NCI-H446 treated with DMSO at 0.1 percent for 48 hours (cell line): ENCODE measurements at regions not wholly inside any gene's neighbourhood (a gene's known extent, or its start where the extent isn't known, plus 50 kb on each side); places are given as distances from the start of the nearest gene placed in this dataset.
"Not testable (repeated sequence)": the region's sequence is repeated elsewhere in the genome, so short reads cannot be mapped to it uniquely, and the experiment has no call there.

Experiments
- DNase-seq: peaks from one replicate; lab custom pipeline; 2025; lab: John Stamatoyannopoulos, UW

GRCh38 chr12:74595696-74596095, 58.1 kb downstream of the ATXN7L3B start:
- no peak for DNase-seq

GRCh38 chr12:74598819-74599218, 61.2 kb downstream of the ATXN7L3B start:
- no peak for DNase-seq

GRCh38 chr12:74599932-74600331, 62.3 kb downstream of the ATXN7L3B start:
- DNase-seq, result no peak

GRCh38 chr12:74600817-74601216, 63.2 kb downstream of the ATXN7L3B start:
- not testable (repeated sequence) for DNase-seq

- DNase-seq, result no peak
Measured at GRCh38 chr12:74602881-74603672, 65.4 kb downstream of the ATXN7L3B start.

GRCh38 chr12:74608231-74608775, 70.7 kb downstream of the ATXN7L3B start:
- no peak for DNase-seq

- no peak for DNase-seq
Measured at GRCh38 chr12:74610711-74611110, 73.1 kb downstream of the ATXN7L3B start.

GRCh38 chr12:74614426-74614825, 76.8 kb downstream of the ATXN7L3B start:
- DNase-seq, result peak; percentile 6

GRCh38 chr12:74619084-74619483, 81.4 kb downstream of the ATXN7L3B start:
- DNase-seq, result no peak

GRCh38 chr12:74619884-74620283, 82.2 kb downstream of the ATXN7L3B start:
- DNase-seq, result no peak

- DNase-seq, result no peak
Measured at GRCh38 chr12:74620921-74621320, 83.3 kb downstream of the ATXN7L3B start.

- no peak for DNase-seq
Measured at GRCh38 chr12:74624201-74624600, 86.6 kb downstream of the ATXN7L3B start.

- DNase-seq, result no peak
Measured at GRCh38 chr12:74626397-74626796, 88.8 kb downstream of the ATXN7L3B start.

GRCh38 chr12:74641262-74641661, 103.6 kb downstream of the ATXN7L3B start:
- DNase-seq, result no peak

- DNase-seq, result no peak
Measured at GRCh38 chr12:74641694-74642093, 104.1 kb downstream of the ATXN7L3B start.

GRCh38 chr12:74644681-74645080, 107.0 kb downstream of the ATXN7L3B start:
- DNase-seq, result no peak

- peak; percentile 9 for DNase-seq
Measured at GRCh38 chr12:74646831-74647230, 109.2 kb downstream of the ATXN7L3B start.

- no peak for DNase-seq
Measured at GRCh38 chr12:74647256-74647655, 109.6 kb downstream of the ATXN7L3B start.

GRCh38 chr12:74656251-74656650, 118.6 kb downstream of the ATXN7L3B start:
- no peak for DNase-seq

- DNase-seq, result no peak
Measured at GRCh38 chr12:74660442-74660841, 122.8 kb downstream of the ATXN7L3B start.

GRCh38 chr12:74663958-74664357, 126.3 kb downstream of the ATXN7L3B start:
- DNase-seq, result no peak

- DNase-seq, result no peak
Measured at GRCh38 chr12:74665690-74666089, 128.1 kb downstream of the ATXN7L3B start.

- DNase-seq, result no peak
Measured at GRCh38 chr12:74671421-74671820, 133.8 kb downstream of the ATXN7L3B start.

- not testable (repeated sequence) for DNase-seq
Measured at GRCh38 chr12:74676955-74677354, 139.3 kb downstream of the ATXN7L3B start.
